ENCODE measurements at regions not wholly inside any gene's neighbourhood (a gene's known extent, or its start where the extent isn't known, plus 50 kb on each side); places are given as distances from the start of the nearest gene placed in this dataset.
"Not testable (repeated sequence)": the region's sequence is repeated elsewhere in the genome, so short reads cannot be mapped to it uniquely, and the experiment has no call there.

- not testable (repeated sequence) for TF ChIP-seq EP300 (IDR thresholded peaks at IDR 0.05; ENCODE audit: borderline replicate concordance in 1 of 2, low read depth in 1 of 2, low read length in 1 of 2); ELF1 (IDR thresholded peaks at IDR 0.05); TAF1 (IDR thresholded peaks at IDR 0.05; ENCODE audit: borderline replicate concordance, low read depth, low read length); JUND (IDR thresholded peaks at IDR 0.05); TCF12 (IDR thresholded peaks at IDR 0.05); MEF2A (IDR thresholded peaks at IDR 0.05; ENCODE audit: borderline replicate concordance, low read depth); SMC3 (IDR thresholded peaks at IDR 0.05; ENCODE audit: low read depth, low read length); RFX5 (IDR thresholded peaks at IDR 0.05; ENCODE audit: low read length); RAD21 (IDR thresholded peaks at IDR 0.05; ENCODE audit: low read length); TEAD4 (IDR thresholded peaks at IDR 0.05; ENCODE audit: borderline replicate concordance, insufficient read depth)
- TF ChIP-seq, protein P1, sequence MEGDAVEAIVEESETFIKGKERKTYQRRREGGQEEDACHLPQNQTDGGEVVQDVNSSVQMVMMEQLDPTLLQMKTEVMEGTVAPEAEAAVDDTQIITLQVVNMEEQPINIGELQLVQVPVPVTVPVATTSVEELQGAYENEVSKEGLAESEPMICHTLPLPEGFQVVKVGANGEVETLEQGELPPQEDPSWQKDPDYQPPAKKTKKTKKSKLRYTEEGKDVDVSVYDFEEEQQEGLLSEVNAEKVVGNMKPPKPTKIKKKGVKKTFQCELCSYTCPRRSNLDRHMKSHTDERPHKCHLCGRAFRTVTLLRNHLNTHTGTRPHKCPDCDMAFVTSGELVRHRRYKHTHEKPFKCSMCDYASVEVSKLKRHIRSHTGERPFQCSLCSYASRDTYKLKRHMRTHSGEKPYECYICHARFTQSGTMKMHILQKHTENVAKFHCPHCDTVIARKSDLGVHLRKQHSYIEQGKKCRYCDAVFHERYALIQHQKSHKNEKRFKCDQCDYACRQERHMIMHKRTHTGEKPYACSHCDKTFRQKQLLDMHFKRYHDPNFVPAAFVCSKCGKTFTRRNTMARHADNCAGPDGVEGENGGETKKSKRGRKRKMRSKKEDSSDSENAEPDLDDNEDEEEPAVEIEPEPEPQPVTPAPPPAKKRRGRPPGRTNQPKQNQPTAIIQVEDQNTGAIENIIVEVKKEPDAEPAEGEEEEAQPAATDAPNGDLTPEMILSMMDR (IDR thresholded peaks at IDR 0.05), result not testable (repeated sequence)
- TF ChIP-seq, protein P2, sequence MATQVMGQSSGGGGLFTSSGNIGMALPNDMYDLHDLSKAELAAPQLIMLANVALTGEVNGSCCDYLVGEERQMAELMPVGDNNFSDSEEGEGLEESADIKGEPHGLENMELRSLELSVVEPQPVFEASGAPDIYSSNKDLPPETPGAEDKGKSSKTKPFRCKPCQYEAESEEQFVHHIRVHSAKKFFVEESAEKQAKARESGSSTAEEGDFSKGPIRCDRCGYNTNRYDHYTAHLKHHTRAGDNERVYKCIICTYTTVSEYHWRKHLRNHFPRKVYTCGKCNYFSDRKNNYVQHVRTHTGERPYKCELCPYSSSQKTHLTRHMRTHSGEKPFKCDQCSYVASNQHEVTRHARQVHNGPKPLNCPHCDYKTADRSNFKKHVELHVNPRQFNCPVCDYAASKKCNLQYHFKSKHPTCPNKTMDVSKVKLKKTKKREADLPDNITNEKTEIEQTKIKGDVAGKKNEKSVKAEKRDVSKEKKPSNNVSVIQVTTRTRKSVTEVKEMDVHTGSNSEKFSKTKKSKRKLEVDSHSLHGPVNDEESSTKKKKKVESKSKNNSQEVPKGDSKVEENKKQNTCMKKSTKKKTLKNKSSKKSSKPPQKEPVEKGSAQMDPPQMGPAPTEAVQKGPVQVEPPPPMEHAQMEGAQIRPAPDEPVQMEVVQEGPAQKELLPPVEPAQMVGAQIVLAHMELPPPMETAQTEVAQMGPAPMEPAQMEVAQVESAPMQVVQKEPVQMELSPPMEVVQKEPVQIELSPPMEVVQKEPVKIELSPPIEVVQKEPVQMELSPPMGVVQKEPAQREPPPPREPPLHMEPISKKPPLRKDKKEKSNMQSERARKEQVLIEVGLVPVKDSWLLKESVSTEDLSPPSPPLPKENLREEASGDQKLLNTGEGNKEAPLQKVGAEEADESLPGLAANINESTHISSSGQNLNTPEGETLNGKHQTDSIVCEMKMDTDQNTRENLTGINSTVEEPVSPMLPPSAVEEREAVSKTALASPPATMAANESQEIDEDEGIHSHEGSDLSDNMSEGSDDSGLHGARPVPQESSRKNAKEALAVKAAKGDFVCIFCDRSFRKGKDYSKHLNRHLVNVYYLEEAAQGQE (IDR thresholded peaks at IDR 0.05; ENCODE audit: low read depth, low read length), result not testable (repeated sequence)
- TF ChIP-seq, protein P3, sequence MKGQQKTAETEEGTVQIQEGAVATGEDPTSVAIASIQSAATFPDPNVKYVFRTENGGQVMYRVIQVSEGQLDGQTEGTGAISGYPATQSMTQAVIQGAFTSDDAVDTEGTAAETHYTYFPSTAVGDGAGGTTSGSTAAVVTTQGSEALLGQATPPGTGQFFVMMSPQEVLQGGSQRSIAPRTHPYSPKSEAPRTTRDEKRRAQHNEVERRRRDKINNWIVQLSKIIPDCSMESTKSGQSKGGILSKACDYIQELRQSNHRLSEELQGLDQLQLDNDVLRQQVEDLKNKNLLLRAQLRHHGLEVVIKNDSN (IDR thresholded peaks at IDR 0.05; ENCODE audit: borderline replicate concordance, low read depth), result not testable (repeated sequence)
These were observed 81.8 kb upstream of the ZNF746 start for GRCh38 chr7:149579365-149579764.
